Mammary epithelial cell (primary cell): ENCODE measurements at regions not wholly inside any gene's neighbourhood (a gene's known extent, or its start where the extent isn't known, plus 50 kb on each side); places are given as distances from the start of the nearest gene placed in this dataset.

Experiments used
- EZH2 ChIP-seq: IDR thresholded peaks from 2 replicates; pipeline ENCODE4 v1.6.1; 2012; ENCODE audit warnings: low read length, inconsistent platforms, borderline replicate concordance
- TF ChIP-seq, protein P1 (sequence below), 2 donors: IDR thresholded peaks in 1 of 2; conservative IDR thresholded peaks in 1 of 2; 2 replicates each; pipeline ENCODE4 v1.5.1; 2011 to 2012; ENCODE audit warnings: inconsistent platforms in 2 of 2, low read length in 2 of 2, mild to moderate bottlenecking in 2 of 2, control low read depth in 1 of 2, low read depth in 1 of 2; ENCODE audit not compliant: insufficient read depth in 1 of 2; ENCODE audit errors: extremely low read depth in 1 of 2

DNA sequence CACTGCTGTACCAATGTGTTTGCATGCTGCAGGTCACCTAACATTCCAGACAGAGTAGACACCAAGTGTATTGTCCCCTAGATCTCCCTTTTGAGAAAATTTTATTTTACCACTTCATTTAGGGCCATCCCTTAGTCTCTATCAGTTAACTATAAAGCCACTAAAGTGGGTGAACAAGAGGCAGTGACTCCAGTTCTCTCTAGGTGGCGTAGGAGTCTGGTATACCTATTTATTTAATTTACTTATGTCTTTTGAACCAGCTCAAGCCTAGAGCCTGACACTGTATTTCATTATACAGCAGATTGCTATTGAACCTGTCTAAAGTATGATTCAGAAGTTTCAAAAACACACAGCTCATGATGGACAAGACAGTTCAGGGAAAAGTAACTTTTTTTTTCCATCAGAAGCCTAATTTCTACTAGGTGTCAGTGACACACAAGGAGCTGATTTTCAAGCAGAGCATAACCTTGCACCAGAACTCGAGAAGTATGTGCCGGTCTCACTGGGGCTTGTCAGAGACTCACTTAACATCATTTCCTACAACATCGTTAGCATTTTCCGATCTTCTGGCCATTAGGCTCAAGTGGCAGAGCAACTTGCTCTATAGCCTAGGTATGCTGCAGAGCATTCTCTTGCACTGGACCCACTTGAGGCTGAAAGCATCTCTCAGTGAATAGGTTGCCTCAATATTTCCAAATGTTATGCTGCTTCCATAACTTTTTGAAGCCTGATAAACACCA, 175.4 kb downstream of the CDC14C start:
- TF ChIP-seq, protein P1, sequence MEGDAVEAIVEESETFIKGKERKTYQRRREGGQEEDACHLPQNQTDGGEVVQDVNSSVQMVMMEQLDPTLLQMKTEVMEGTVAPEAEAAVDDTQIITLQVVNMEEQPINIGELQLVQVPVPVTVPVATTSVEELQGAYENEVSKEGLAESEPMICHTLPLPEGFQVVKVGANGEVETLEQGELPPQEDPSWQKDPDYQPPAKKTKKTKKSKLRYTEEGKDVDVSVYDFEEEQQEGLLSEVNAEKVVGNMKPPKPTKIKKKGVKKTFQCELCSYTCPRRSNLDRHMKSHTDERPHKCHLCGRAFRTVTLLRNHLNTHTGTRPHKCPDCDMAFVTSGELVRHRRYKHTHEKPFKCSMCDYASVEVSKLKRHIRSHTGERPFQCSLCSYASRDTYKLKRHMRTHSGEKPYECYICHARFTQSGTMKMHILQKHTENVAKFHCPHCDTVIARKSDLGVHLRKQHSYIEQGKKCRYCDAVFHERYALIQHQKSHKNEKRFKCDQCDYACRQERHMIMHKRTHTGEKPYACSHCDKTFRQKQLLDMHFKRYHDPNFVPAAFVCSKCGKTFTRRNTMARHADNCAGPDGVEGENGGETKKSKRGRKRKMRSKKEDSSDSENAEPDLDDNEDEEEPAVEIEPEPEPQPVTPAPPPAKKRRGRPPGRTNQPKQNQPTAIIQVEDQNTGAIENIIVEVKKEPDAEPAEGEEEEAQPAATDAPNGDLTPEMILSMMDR (conservative IDR thresholded peaks at IDR 0.05 in 1 of 2, IDR thresholded peaks at IDR 0.05 in 1 of 2; ENCODE audit: extremely low read depth in 1 of 2, insufficient read depth in 1 of 2, low read depth in 1 of 2, low read length in 2 of 2), result peak; percentile 20 to 57
- TF ChIP-seq EZH2, result no peak
